GM23338 (cell line): ENCODE measurements at regions not wholly inside any gene's neighbourhood (a gene's known extent, or its start where the extent isn't known, plus 50 kb on each side); places are given as distances from the start of the nearest gene placed in this dataset.
"Not testable (repeated sequence)": the region's sequence is repeated elsewhere in the genome, so short reads cannot be mapped to it uniquely, and the experiment has no call there.

ENCODE experiments used
- EZH2 ChIP-seq: fragments of 200-600 bp; sonication (generic); IDR thresholded peaks from one replicate; pipeline ENCODE4 v1.8.0; 2017; ENCODE audit warnings: antibody characterized with exemption, mild to moderate bottlenecking, low read depth; ENCODE audit not compliant: unreplicated experiment
- EZH2phosphoT487 ChIP-seq: fragments of 200-600 bp; sonication (generic); IDR thresholded peaks from one replicate; pipeline ENCODE4 v1.8.1; 2018; ENCODE audit warnings: antibody characterized with exemption; ENCODE audit not compliant: unreplicated experiment
- JUNB ChIP-seq: IDR thresholded peaks from one replicate; pipeline ENCODE4 v1.6.1; 2016; ENCODE audit warnings: antibody characterized with exemption; ENCODE audit not compliant: unreplicated experiment
- NANOG ChIP-seq: IDR thresholded peaks from 2 replicates; pipeline ENCODE4 v1.6.1; 2016; ENCODE audit warnings: antibody characterized with exemption, borderline replicate concordance
- POLR2AphosphoS5 ChIP-seq: IDR thresholded peaks from 2 replicates; pipeline ENCODE4 v1.6.1; 2016; ENCODE audit warnings: antibody characterized with exemption, low read depth
- REST ChIP-seq: IDR thresholded peaks from one replicate; pipeline ENCODE4 v1.6.1; 2018; ENCODE audit warnings: antibody characterized with exemption; ENCODE audit not compliant: unreplicated experiment
- STAT1 ChIP-seq: IDR thresholded peaks from one replicate; pipeline ENCODE4 v1.6.1; 2016; ENCODE audit warnings: antibody characterized with exemption; ENCODE audit not compliant: unreplicated experiment
- ZNF331 ChIP-seq: fragments of 250-450 bp; sonication (Bioruptor Pico); IDR thresholded peaks from 2 replicates; pipeline ENCODE4 v1.5.0; 2020; ENCODE audit warnings: low read depth, mild to moderate bottlenecking, moderate library complexity
- TF ChIP-seq, protein P1 (sequence below), 2 experiments: fragments of 200-600 bp in 1 of 2; sonication (generic) in 1 of 2; conservative IDR thresholded peaks; 2 replicates each; pipeline versions ENCODE4 v1.5.1 to v1.6.1; 2016 to 2017; ENCODE audit warnings: antibody characterized with exemption in 2 of 2, low read depth in 2 of 2, mild to moderate bottlenecking in 2 of 2, moderate library complexity in 1 of 2

- TF ChIP-seq POLR2AphosphoS5, EZH2, JUNB, REST, ZNF331, EZH2phosphoT487, NANOG, STAT1: not testable (repeated sequence)
- TF ChIP-seq, protein P1, sequence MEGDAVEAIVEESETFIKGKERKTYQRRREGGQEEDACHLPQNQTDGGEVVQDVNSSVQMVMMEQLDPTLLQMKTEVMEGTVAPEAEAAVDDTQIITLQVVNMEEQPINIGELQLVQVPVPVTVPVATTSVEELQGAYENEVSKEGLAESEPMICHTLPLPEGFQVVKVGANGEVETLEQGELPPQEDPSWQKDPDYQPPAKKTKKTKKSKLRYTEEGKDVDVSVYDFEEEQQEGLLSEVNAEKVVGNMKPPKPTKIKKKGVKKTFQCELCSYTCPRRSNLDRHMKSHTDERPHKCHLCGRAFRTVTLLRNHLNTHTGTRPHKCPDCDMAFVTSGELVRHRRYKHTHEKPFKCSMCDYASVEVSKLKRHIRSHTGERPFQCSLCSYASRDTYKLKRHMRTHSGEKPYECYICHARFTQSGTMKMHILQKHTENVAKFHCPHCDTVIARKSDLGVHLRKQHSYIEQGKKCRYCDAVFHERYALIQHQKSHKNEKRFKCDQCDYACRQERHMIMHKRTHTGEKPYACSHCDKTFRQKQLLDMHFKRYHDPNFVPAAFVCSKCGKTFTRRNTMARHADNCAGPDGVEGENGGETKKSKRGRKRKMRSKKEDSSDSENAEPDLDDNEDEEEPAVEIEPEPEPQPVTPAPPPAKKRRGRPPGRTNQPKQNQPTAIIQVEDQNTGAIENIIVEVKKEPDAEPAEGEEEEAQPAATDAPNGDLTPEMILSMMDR (conservative IDR thresholded peaks at IDR 0.05; ENCODE audit: low read depth in 2 of 2) = not testable (repeated sequence)
Observed at GRCh38 chr5:20721286-20721685, 733.3 kb upstream of the CDH18 start.
